DMS53 treated with DMSO at 0.1 percent for 48 hours (cell line): ENCODE measurements at regions not wholly inside any gene's neighbourhood (a gene's known extent, or its start where the extent isn't known, plus 50 kb on each side); places are given as distances from the start of the nearest gene placed in this dataset.

ENCODE experiments used
- DNase-seq: peaks from one replicate; lab custom pipeline; 2025; ENCODE audit not compliant: unreplicated experiment; lab: John Stamatoyannopoulos, UW

GRCh38 chr7:117929237-117929636 is 56.0 kb upstream of the CTTNBP2 start:
- DNase-seq = no peak

- DNase-seq = no peak
Observed at GRCh38 chr7:117931314-117931713, 58.1 kb upstream of the CTTNBP2 start.

GRCh38 chr7:117937049-117937752 is 64.0 kb upstream of the CTTNBP2 start:
- peak; percentile 49 for DNase-seq

- DNase-seq = peak; percentile 80
Observed at GRCh38 chr7:117937753-117938483, 64.7 kb upstream of the CTTNBP2 start.

- no peak for DNase-seq
Observed at GRCh38 chr7:117941138-117941810, 68.0 kb upstream of the CTTNBP2 start.

- DNase-seq = no peak
Observed at GRCh38 chr7:117942780-117943179, 69.5 kb upstream of the CTTNBP2 start.

- no peak for DNase-seq
Observed at GRCh38 chr7:117944886-117945285, 71.6 kb upstream of the CTTNBP2 start.

- no peak for DNase-seq
Observed at GRCh38 chr7:117946151-117946633, 73.0 kb upstream of the CTTNBP2 start.

- peak; percentile 94 for DNase-seq
Observed at GRCh38 chr7:117949232-117949631, 76.0 kb upstream of the CTTNBP2 start.

- DNase-seq = no peak
Observed at GRCh38 chr7:117950601-117951260, 77.5 kb upstream of the CTTNBP2 start.

- no peak for DNase-seq
Observed at GRCh38 chr7:117951285-117951684, 78.0 kb upstream of the CTTNBP2 start.

GRCh38 chr7:117951691-117952280 is 78.5 kb upstream of the CTTNBP2 start:
- peak; percentile 63 for DNase-seq

GRCh38 chr7:117955046-117955445 is 81.8 kb upstream of the CTTNBP2 start:
- DNase-seq = no peak

- peak; percentile 50 for DNase-seq
Observed at GRCh38 chr7:117960351-117960750, 87.1 kb upstream of the CTTNBP2 start.

GRCh38 chr7:117961235-117961634 is 88.0 kb upstream of the CTTNBP2 start:
- no peak for DNase-seq

- no peak for DNase-seq
Observed at GRCh38 chr7:117962366-117962994, 89.2 kb upstream of the CTTNBP2 start.

GRCh38 chr7:117963264-117964197 is 90.3 kb upstream of the CTTNBP2 start:
- no peak for DNase-seq

GRCh38 chr7:117970801-117971200 is 97.6 kb upstream of the CTTNBP2 start:
- DNase-seq = no peak

GRCh38 chr7:117971556-117972244 is 98.5 kb upstream of the CTTNBP2 start:
- no peak for DNase-seq
